Hepatocyte (in vitro differentiated cells): ENCODE measurements at regions not wholly inside any gene's neighbourhood (a gene's known extent, or its start where the extent isn't known, plus 50 kb on each side); places are given as distances from the start of the nearest gene placed in this dataset.
"Not testable (repeated sequence)": the region's sequence is repeated elsewhere in the genome, so short reads cannot be mapped to it uniquely, and the experiment has no call there.

Source experiments
- EZH2 ChIP-seq: fragments of 200-600 bp; sonication (generic); IDR thresholded peaks from 2 replicates; pipeline ENCODE4 v1.6.1; 2016; ENCODE audit warnings: antibody characterized with exemption, mild to moderate bottlenecking, borderline replicate concordance
- TF ChIP-seq, protein P1 (sequence below): fragments of 200-600 bp; sonication (generic); IDR thresholded peaks from 2 replicates; pipeline ENCODE4 v1.5.1; 2016; ENCODE audit warnings: antibody characterized with exemption, mild to moderate bottlenecking; ENCODE audit not compliant: poor library complexity

DNA sequence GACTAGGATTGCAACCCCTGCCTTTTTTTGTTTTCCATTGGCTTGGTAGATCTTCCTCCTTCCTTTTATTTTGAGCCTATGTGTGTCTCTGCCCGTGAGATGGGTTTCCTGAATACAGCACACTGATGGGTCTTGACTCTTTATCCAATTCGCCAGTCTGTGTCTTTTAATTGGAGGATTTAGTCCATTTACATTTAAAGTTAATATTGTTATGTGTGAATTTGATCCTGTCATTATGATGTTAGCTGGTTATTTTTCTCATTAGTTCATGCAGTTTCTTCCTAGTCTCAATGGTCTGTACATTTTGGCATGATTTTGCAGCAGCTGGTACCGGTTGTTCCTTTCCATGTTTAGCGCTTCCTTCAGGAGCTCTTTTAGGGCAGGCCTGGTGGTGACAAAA lies 204.7 kb upstream of the ZNF804B start:
- TF ChIP-seq, protein P1, sequence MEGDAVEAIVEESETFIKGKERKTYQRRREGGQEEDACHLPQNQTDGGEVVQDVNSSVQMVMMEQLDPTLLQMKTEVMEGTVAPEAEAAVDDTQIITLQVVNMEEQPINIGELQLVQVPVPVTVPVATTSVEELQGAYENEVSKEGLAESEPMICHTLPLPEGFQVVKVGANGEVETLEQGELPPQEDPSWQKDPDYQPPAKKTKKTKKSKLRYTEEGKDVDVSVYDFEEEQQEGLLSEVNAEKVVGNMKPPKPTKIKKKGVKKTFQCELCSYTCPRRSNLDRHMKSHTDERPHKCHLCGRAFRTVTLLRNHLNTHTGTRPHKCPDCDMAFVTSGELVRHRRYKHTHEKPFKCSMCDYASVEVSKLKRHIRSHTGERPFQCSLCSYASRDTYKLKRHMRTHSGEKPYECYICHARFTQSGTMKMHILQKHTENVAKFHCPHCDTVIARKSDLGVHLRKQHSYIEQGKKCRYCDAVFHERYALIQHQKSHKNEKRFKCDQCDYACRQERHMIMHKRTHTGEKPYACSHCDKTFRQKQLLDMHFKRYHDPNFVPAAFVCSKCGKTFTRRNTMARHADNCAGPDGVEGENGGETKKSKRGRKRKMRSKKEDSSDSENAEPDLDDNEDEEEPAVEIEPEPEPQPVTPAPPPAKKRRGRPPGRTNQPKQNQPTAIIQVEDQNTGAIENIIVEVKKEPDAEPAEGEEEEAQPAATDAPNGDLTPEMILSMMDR = not testable (repeated sequence)
- TF ChIP-seq EZH2 = not testable (repeated sequence)
